Gastrocnemius medialis (tissue), 4 donors: ENCODE measurements at regions not wholly inside any gene's neighbourhood (a gene's known extent, or its start where the extent isn't known, plus 50 kb on each side); places are given as distances from the start of the nearest gene placed in this dataset.

Experiments used
- POLR2A ChIP-seq, 2 donors: fragments of 450-650 bp; IDR thresholded peaks; one replicate each; pipeline ENCODE4 v1.6.1; 2017; ENCODE audit warnings: antibody characterized with exemption in 2 of 2, mild to moderate bottlenecking in 2 of 2, moderate library complexity in 2 of 2
- TF ChIP-seq, protein P1 (sequence below), 5 experiments: fragments of 450-650 bp in 3 of 5; fragments of 200-600 bp in 2 of 5; sonication (generic) in 2 of 5; IDR thresholded peaks in 4 of 5; conservative IDR thresholded peaks in 1 of 5; 1 replicate in 4 of 5; 2 replicates in 1 of 5; pipeline ENCODE4 v1.5.1; 2016 to 2019; ENCODE audit warnings: antibody characterized with exemption in 5 of 5, mild to moderate bottlenecking in 3 of 5, moderate library complexity in 3 of 5

- TF ChIP-seq POLR2A (IDR thresholded peaks at IDR 0.05) = no peak
- TF ChIP-seq, protein P1, sequence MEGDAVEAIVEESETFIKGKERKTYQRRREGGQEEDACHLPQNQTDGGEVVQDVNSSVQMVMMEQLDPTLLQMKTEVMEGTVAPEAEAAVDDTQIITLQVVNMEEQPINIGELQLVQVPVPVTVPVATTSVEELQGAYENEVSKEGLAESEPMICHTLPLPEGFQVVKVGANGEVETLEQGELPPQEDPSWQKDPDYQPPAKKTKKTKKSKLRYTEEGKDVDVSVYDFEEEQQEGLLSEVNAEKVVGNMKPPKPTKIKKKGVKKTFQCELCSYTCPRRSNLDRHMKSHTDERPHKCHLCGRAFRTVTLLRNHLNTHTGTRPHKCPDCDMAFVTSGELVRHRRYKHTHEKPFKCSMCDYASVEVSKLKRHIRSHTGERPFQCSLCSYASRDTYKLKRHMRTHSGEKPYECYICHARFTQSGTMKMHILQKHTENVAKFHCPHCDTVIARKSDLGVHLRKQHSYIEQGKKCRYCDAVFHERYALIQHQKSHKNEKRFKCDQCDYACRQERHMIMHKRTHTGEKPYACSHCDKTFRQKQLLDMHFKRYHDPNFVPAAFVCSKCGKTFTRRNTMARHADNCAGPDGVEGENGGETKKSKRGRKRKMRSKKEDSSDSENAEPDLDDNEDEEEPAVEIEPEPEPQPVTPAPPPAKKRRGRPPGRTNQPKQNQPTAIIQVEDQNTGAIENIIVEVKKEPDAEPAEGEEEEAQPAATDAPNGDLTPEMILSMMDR (IDR thresholded peaks at IDR 0.05 in 4 of 5, conservative IDR thresholded peaks at IDR 0.05 in 1 of 5) = no peak
Measured at GRCh38 chr14:98364961-98365360, 907.0 kb downstream of the BCL11B start.
